ENCODE measurements at regions not wholly inside any gene's neighbourhood (a gene's known extent, or its start where the extent isn't known, plus 50 kb on each side); places are given as distances from the start of the nearest gene placed in this dataset.
"Not testable (repeated sequence)": the region's sequence is repeated elsewhere in the genome, so short reads cannot be mapped to it uniquely, and the experiment has no call there.

DNA sequence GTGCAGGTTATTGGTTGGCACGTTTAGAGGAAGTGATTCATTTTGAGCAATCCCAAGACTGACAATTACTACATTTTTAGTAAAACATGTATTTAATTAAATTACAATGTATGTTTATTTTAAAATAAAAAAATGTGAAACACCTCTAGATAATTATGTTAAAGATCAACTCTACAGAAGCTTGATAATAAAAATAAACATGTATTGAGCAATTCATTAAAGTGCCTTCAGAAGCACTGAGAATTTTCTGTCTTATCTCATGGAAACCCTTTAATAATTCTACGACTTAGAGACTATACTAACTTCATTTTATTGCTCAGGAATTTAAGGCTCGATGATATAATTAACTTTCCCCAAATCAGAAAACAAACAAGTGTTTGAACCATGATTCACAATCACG lies 208.0 kb upstream of the BRINP3 start:
- H3K4me3 ChIP-seq (ENCODE audit: low read depth, low read length), result no peak overlapping the region
- no peak for DNase-seq (ENCODE audit: low read depth)
- no peak for TF ChIP-seq CTCF (IDR thresholded peaks at IDR 0.05; ENCODE audit: insufficient read depth, low read depth, low read length)

- no peak for DNase-seq (ENCODE audit: low read depth)
- no peak for TF ChIP-seq CTCF (IDR thresholded peaks at IDR 0.05; ENCODE audit: insufficient read depth, low read depth, low read length)
- H3K4me3 ChIP-seq (ENCODE audit: low read depth, low read length), result no peak overlapping the region
Observed at GRCh38 chr1:190688096-190688495, 210.4 kb upstream of the BRINP3 start.

- DNase-seq (ENCODE audit: low read depth); H3K4me3 ChIP-seq (ENCODE audit: low read depth, low read length): not testable (repeated sequence)
Observed at GRCh38 chr1:190698488-190698887, 220.8 kb upstream of the BRINP3 start.

- TF ChIP-seq CTCF (IDR thresholded peaks at IDR 0.05; ENCODE audit: insufficient read depth, low read depth, low read length), result no peak
- no peak for DNase-seq (ENCODE audit: low read depth)
- H3K4me3 ChIP-seq (ENCODE audit: low read depth, low read length), result no peak overlapping the region
Observed at GRCh38 chr1:190699165-190699564, 221.5 kb upstream of the BRINP3 start.

DNA sequence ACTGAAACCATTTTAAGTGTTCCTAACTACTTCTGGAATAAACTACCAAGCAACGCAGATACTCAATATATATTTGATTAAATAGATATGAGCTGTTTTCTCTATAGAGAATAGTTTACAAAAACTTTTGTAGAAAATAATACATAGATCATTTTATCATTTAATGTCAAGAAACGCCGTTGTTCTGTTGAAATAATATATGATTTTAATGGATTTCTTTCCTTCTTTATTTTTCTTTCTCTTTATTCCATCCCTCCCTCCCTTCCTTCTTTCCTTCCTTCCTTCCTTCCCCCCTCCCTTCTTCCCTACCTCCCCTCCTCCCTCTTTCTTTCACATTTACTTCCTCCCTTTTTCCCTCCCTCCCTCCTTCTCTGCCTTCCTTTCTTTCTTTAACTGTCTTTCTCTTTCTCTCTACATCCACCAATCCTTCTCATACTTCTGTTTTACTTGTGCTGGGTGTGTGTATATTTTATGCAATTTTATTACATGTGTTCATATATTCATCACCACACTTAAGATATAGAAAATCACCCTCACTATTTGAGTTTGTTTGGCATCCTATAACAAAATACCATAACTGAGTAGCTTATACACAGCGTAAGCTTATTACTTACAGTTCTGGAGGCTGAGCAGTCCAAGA lies 230.9 kb upstream of the BRINP3 start:
- no peak for TF ChIP-seq CTCF (IDR thresholded peaks at IDR 0.05; ENCODE audit: insufficient read depth, low read depth, low read length)
- H3K4me3 ChIP-seq (ENCODE audit: low read depth, low read length), result no peak overlapping the region
- no peak for DNase-seq (ENCODE audit: low read depth)

DNA sequence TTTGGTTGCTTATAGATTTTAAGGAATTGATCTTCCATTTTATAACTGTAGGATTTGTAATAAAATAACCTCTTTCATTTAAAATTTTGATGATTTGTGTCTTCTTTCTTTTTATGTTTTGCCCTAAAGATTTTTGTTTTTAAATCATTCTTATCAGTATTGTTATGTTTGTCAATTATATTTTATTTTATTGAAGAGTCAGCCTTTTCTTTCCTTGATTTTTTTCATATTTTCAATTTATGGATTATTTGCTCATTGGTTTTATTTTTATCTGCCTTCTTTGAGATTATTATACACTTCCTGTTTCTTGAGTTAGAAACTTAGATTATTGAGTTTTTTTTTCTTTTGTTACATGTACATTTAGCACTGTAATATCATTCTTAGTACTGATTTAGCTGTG lies 233.4 kb upstream of the BRINP3 start:
- TF ChIP-seq CTCF (IDR thresholded peaks at IDR 0.05; ENCODE audit: insufficient read depth, low read depth, low read length), result no peak
- DNase-seq (ENCODE audit: low read depth), result no peak

GRCh38 chr1:190717055-190717454 lies 239.4 kb upstream of the BRINP3 start:
- TF ChIP-seq CTCF (IDR thresholded peaks at IDR 0.05; ENCODE audit: insufficient read depth, low read depth, low read length), result no peak
- DNase-seq (ENCODE audit: low read depth), result no peak
- H3K4me3 ChIP-seq (ENCODE audit: low read depth, low read length), result no peak overlapping the region

More for the DNA sequence above, 233.4 kb upstream of the BRINP3 start:
- H3K4me3 ChIP-seq (ENCODE audit: low read depth, low read length), result no peak overlapping the region
